GM19043 (cell line): ENCODE measurements at regions not wholly inside any gene's neighbourhood (a gene's known extent, or its start where the extent isn't known, plus 50 kb on each side); places are given as distances from the start of the nearest gene placed in this dataset.
"Not testable (repeated sequence)": the region's sequence is repeated elsewhere in the genome, so short reads cannot be mapped to it uniquely, and the experiment has no call there.

Experiments used
- ATAC-seq: cut with Tn5 transposase; IDR thresholded peaks from one replicate; pipeline ENCODE4 v1.9.1; 2021; ENCODE audit warnings: low read depth; ENCODE audit not compliant: unreplicated experiment

- no peak for ATAC-seq
Observed at GRCh38 chr1:185551008-185551407, 183.2 kb upstream of the HMCN1 start.

- no peak for ATAC-seq
Observed at GRCh38 chr1:185549906-185550305, 184.3 kb upstream of the HMCN1 start.

GRCh38 chr1:185546029-185546428, 188.2 kb upstream of the HMCN1 start:
- no peak for ATAC-seq

GRCh38 chr1:185541871-185542301, 192.3 kb upstream of the HMCN1 start:
- ATAC-seq: no peak

- no peak for ATAC-seq
Observed at GRCh38 chr1:185540295-185540694, 193.9 kb upstream of the HMCN1 start.

GRCh38 chr1:185539277-185539943, 194.8 kb upstream of the HMCN1 start:
- ATAC-seq: no peak

- not testable (repeated sequence) for ATAC-seq
Observed at GRCh38 chr1:185538309-185538898, 195.8 kb upstream of the HMCN1 start.

GRCh38 chr1:185537596-185537995, 196.6 kb upstream of the HMCN1 start:
- no peak for ATAC-seq

GRCh38 chr1:185536165-185536920, 197.8 kb upstream of the HMCN1 start:
- ATAC-seq: no peak

GRCh38 chr1:185535621-185536020, 198.6 kb upstream of the HMCN1 start:
- ATAC-seq: no peak

- ATAC-seq: no peak
Observed at GRCh38 chr1:185534801-185535200, 199.4 kb upstream of the HMCN1 start.

- no peak for ATAC-seq
Observed at GRCh38 chr1:185533596-185533995, 200.6 kb upstream of the HMCN1 start.

GRCh38 chr1:185532856-185533255, 201.3 kb upstream of the HMCN1 start:
- no peak for ATAC-seq

GRCh38 chr1:185531838-185532237, 202.4 kb upstream of the HMCN1 start:
- no peak for ATAC-seq

GRCh38 chr1:185530215-185530614, 204.0 kb upstream of the HMCN1 start:
- no peak for ATAC-seq

GRCh38 chr1:185529673-185530072, 204.5 kb upstream of the HMCN1 start:
- no peak for ATAC-seq

GRCh38 chr1:185528084-185528676, 206.0 kb upstream of the HMCN1 start:
- no peak for ATAC-seq

- ATAC-seq: peak; percentile 99
Observed at GRCh38 chr1:185526344-185527307, 207.6 kb upstream of the HMCN1 start.

- ATAC-seq: peak; percentile 91
Observed at GRCh38 chr1:185520188-185520920, 203.3 kb upstream of the IVNS1ABP start.
